HG03520 (cell line): ENCODE measurements at regions not wholly inside any gene's neighbourhood (a gene's known extent, or its start where the extent isn't known, plus 50 kb on each side); places are given as distances from the start of the nearest gene placed in this dataset.
"Not testable (repeated sequence)": the region's sequence is repeated elsewhere in the genome, so short reads cannot be mapped to it uniquely, and the experiment has no call there.

Experiments used
- ATAC-seq: cut with Tn5 transposase; IDR thresholded peaks from one replicate; pipeline ENCODE4 v1.9.1; 2021; ENCODE audit warnings: mild to moderate bottlenecking, moderate library complexity; ENCODE audit not compliant: unreplicated experiment

GRCh38 chr5:115469904-115470516 lies 74.6 kb downstream of the FEM1C start:
- ATAC-seq: no peak

GRCh38 chr5:115467628-115468027 lies 76.9 kb downstream of the FEM1C start:
- no peak for ATAC-seq

- no peak for ATAC-seq
These were observed 79.1 kb downstream of the FEM1C start for GRCh38 chr5:115465431-115465830.

- ATAC-seq: no peak
These were observed 80.6 kb downstream of the FEM1C start for GRCh38 chr5:115463983-115464382.

- ATAC-seq: no peak
These were observed 82.9 kb downstream of the FEM1C start for GRCh38 chr5:115461506-115462290.

- no peak for ATAC-seq
These were observed 83.5 kb downstream of the FEM1C start for GRCh38 chr5:115461093-115461492.

- ATAC-seq: peak; percentile 67
These were observed 84.1 kb downstream of the FEM1C start for GRCh38 chr5:115460472-115460871.

- no peak for ATAC-seq
These were observed 84.7 kb downstream of the FEM1C start for GRCh38 chr5:115459855-115460341.

GRCh38 chr5:115458416-115458815 lies 86.2 kb downstream of the FEM1C start:
- ATAC-seq: no peak

- ATAC-seq: no peak
These were observed 86.6 kb downstream of the FEM1C start for GRCh38 chr5:115458003-115458409.

GRCh38 chr5:115457571-115457970 lies 87.0 kb downstream of the FEM1C start:
- no peak for ATAC-seq

GRCh38 chr5:115456539-115457040 lies 88.0 kb downstream of the FEM1C start:
- no peak for ATAC-seq

GRCh38 chr5:115456056-115456455 lies 88.5 kb downstream of the FEM1C start:
- no peak for ATAC-seq

GRCh38 chr5:115455301-115455707 lies 89.3 kb downstream of the FEM1C start:
- no peak for ATAC-seq

GRCh38 chr5:115453391-115454095 lies 91.0 kb downstream of the FEM1C start:
- ATAC-seq: no peak

- no peak for ATAC-seq
These were observed 91.9 kb downstream of the FEM1C start for GRCh38 chr5:115452536-115453235.

GRCh38 chr5:115452083-115452482 lies 92.5 kb downstream of the FEM1C start:
- no peak for ATAC-seq

- peak; percentile 63 for ATAC-seq
These were observed 93.8 kb downstream of the FEM1C start for GRCh38 chr5:115450741-115451140.

- not testable (repeated sequence) for ATAC-seq
These were observed 95.9 kb downstream of the FEM1C start for GRCh38 chr5:115448630-115449029.

- ATAC-seq: no peak
These were observed 103.7 kb downstream of the FEM1C start for GRCh38 chr5:115440782-115441451.
